ENCODE measurements at regions not wholly inside any gene's neighbourhood (a gene's known extent, or its start where the extent isn't known, plus 50 kb on each side); places are given as distances from the start of the nearest gene placed in this dataset.

DNA sequence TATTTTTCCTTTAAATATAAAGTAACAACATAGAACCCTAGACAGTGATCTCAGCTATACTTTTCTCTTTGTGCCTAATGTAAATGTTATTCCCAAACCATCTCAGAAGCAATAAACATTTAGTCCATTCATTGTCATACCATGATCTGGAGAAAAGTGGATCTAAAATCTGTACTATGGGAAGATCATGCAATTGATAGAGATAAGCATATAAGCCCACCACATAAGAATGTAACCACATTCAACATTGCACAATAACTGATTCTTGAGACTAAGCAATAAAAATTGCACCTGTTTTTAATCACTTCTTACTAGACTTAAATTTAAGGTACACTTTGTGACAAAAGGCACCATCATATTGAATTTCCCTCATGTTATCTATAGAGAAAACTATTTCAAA, 1403.0 kb upstream of the C9orf72 start:
- Histone ChIP-seq H3K4me3 (ENCODE audit: low read depth, low read length) (no peak overlapping the region), H3K36me3 (ENCODE audit: control insufficient read depth in 2 of 2, insufficient read depth in 1 of 2, low read length in 2 of 2) (no peaks in the 10 kb centered on the region), H3K27ac (ENCODE audit: extremely low read depth, low read depth, low read length) (no peak overlapping the region), H3K4me1 (ENCODE audit: control insufficient read depth, insufficient read depth, low read length) (no peaks in the 10 kb centered on the region), H3K9me3 (ENCODE audit: control insufficient read depth, insufficient read depth, low read depth, low read length) (no peaks in the 10 kb centered on the region)
- ChIA-PET CTCF (no interaction called here), POLR2A (no interaction called here)
- TF ChIP-seq ZNF350 (tag by site-specific recombination; IDR thresholded peaks at IDR 0.05), result no peak
- no peak for TF ChIP-seq OSR2 (tag by site-specific recombination; IDR thresholded peaks at IDR 0.05)

DNA sequence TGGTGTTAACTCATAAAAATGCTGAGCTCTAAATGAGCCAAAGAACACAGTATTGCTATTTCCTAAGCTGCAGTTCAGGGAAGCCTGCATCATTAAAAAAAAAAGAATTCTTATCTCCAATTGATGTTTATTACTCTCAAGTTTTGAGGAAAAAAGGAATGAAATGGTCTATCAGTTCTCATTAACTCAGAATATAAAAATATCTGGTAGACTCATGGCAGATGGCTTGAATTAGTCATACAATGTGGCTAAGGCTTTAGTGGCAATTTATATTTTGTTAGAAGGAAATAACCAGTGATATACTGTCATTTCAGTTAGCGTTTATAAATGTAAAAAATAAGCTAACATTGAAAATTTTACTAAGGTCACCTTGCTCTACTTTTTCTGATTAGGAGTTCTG, 1403.4 kb upstream of the C9orf72 start:
- no peak overlapping the region for H3K27ac ChIP-seq (ENCODE audit: extremely low read depth, low read depth, low read length)

DNA sequence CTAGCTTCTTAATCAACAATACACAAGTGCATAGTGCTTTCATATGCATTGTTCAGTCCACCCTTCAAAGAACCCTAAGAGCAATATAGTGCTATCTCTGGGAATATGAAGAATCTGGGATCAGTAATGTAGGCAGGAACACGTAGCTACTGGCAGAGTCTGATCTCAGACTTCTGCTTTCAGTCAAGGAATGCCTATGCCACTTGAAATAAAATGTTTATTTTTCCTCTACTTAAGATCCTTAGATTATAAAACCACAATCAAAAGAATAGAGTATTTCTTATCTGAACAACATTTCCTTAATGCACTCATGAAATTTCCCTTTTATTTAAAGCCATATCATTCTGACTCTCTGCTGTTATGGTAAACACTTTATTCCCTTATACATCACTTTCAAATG, 1407.8 kb upstream of the C9orf72 start:
- no peak for TF ChIP-seq ZBTB48 (tag by site-specific recombination; IDR thresholded peaks at IDR 0.05)
- TF ChIP-seq ZSCAN23 (tag by site-specific recombination; IDR thresholded peaks at IDR 0.05), result no peak
- no peak for TF ChIP-seq ZNF140 (tag by site-specific recombination; IDR thresholded peaks at IDR 0.05)
- TF ChIP-seq KLF1 (tag by site-specific recombination; IDR thresholded peaks at IDR 0.05), result no peak
- TF ChIP-seq SP2 (tag by site-specific recombination; IDR thresholded peaks at IDR 0.05), result no peak
- no peaks in the 10 kb centered on the region for H3K9me3 ChIP-seq (ENCODE audit: control insufficient read depth, insufficient read depth, low read depth, low read length)
- CTCF ChIA-PET, result no interaction called here
- H3K27ac ChIP-seq (ENCODE audit: extremely low read depth, low read depth, low read length), result no peak overlapping the region
- POLR2A ChIA-PET, result no interaction called here
- H3K4me1 ChIP-seq (ENCODE audit: control insufficient read depth, insufficient read depth, low read length), result no peaks in the 10 kb centered on the region
- no peak overlapping the region for H3K4me3 ChIP-seq (ENCODE audit: low read depth, low read length)
- H3K36me3 ChIP-seq (ENCODE audit: control insufficient read depth in 2 of 2, insufficient read depth in 1 of 2, low read length in 2 of 2), result no peaks in the 10 kb centered on the region

More for the DNA sequence above, 1403.4 kb upstream of the C9orf72 start:
- Histone ChIP-seq H3K9me3 (ENCODE audit: control insufficient read depth, insufficient read depth, low read depth, low read length) (no peaks in the 10 kb centered on the region), H3K4me3 (ENCODE audit: low read depth, low read length) (no peak overlapping the region), H3K36me3 (ENCODE audit: control insufficient read depth in 2 of 2, insufficient read depth in 1 of 2, low read length in 2 of 2) (no peaks in the 10 kb centered on the region), H3K4me1 (ENCODE audit: control insufficient read depth, insufficient read depth, low read length) (no peaks in the 10 kb centered on the region)
- ChIA-PET POLR2A (no interaction called here), CTCF (no interaction called here)
- TF ChIP-seq ZNF114 (tag by site-specific recombination; IDR thresholded peaks at IDR 0.05) (no peak), ZNF366 (tag by site-specific recombination; conservative IDR thresholded peaks at IDR 0.05) (no peak), ZNF514 (tag by site-specific recombination; IDR thresholded peaks at IDR 0.05) (no peak), MEIS1 (CRISPR knock-in tag; IDR thresholded peaks at IDR 0.05; ENCODE audit: borderline replicate concordance) (no peak), ZNF423 (tag by site-specific recombination; IDR thresholded peaks at IDR 0.05) (no peak), ZNF10 (tag by site-specific recombination; IDR thresholded peaks at IDR 0.05) (no peak)
- TF ChIP-seq, protein P1, sequence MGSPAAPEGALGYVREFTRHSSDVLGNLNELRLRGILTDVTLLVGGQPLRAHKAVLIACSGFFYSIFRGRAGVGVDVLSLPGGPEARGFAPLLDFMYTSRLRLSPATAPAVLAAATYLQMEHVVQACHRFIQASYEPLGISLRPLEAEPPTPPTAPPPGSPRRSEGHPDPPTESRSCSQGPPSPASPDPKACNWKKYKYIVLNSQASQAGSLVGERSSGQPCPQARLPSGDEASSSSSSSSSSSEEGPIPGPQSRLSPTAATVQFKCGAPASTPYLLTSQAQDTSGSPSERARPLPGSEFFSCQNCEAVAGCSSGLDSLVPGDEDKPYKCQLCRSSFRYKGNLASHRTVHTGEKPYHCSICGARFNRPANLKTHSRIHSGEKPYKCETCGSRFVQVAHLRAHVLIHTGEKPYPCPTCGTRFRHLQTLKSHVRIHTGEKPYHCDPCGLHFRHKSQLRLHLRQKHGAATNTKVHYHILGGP (tag by site-specific recombination; IDR thresholded peaks at IDR 0.05), result no peak

DNA sequence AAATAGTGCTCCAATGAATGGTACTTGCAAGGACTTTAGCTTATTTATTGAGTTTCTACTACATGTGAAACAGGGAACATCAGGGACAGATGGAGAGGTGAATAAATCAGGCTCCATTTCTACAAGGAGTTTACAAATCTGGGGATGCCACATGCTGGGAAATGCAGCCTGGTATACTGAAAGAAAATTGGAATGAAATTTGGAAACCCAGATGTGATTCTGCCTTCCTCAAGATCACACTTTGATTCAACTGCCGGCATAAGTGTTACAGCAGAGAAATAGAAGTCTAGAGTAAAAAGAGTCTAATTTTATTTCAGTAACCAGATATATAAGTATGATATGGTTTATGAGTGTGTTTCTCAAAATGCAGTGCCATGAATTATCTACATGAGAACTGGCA, 1408.4 kb upstream of the C9orf72 start:
- Histone ChIP-seq H3K4me1 (ENCODE audit: control insufficient read depth, insufficient read depth, low read length) (no peaks in the 10 kb centered on the region), H3K36me3 (ENCODE audit: control insufficient read depth in 2 of 2, insufficient read depth in 1 of 2, low read length in 2 of 2) (no peaks in the 10 kb centered on the region), H3K9me3 (ENCODE audit: control insufficient read depth, insufficient read depth, low read depth, low read length) (no peaks in the 10 kb centered on the region), H3K4me3 (ENCODE audit: low read depth, low read length) (no peak overlapping the region), H3K27ac (ENCODE audit: extremely low read depth, low read depth, low read length) (no peak overlapping the region)
- CTCF ChIA-PET, result no interaction called here
- no peak for TF ChIP-seq ZNF670 (tag by site-specific recombination; IDR thresholded peaks at IDR 0.05; ENCODE audit: low read depth)
- TF ChIP-seq ZBTB1 (tag by site-specific recombination; IDR thresholded peaks at IDR 0.05), result no peak
- no peak for TF ChIP-seq ZNF24 (tag by site-specific recombination; IDR thresholded peaks at IDR 0.05)
- POLR2A ChIA-PET, result no interaction called here

DNA sequence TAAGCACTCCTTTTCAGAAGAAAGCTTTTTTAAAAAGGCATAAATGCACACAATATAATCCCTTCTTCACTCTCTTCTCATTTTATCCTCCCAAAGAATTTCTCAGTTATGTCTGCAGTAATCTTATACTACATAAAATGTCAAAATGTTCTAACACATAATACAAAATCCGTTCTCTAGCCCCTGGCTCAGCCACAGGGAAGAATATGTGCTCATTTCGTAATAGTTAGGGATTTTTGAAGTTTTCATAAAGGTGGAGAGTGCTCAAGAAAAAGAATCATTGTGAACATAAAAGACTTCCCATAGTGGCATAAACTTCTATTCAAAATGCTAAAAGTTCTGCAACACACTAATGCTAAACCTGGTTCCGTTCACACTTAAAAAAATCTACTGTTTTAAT, 1410.7 kb upstream of the C9orf72 start:
- ChIA-PET POLR2A (no interaction called here), CTCF (no interaction called here)
- no peak overlapping the region for H3K4me3 ChIP-seq (ENCODE audit: low read depth, low read length)
- TF ChIP-seq SP7 (tag by site-specific recombination; IDR thresholded peaks at IDR 0.05) (no peak), ZNF621 (tag by site-specific recombination; IDR thresholded peaks at IDR 0.05) (no peak), IKZF3 (tag by site-specific recombination; IDR thresholded peaks at IDR 0.05) (no peak)
- TF ChIP-seq, protein P2, sequence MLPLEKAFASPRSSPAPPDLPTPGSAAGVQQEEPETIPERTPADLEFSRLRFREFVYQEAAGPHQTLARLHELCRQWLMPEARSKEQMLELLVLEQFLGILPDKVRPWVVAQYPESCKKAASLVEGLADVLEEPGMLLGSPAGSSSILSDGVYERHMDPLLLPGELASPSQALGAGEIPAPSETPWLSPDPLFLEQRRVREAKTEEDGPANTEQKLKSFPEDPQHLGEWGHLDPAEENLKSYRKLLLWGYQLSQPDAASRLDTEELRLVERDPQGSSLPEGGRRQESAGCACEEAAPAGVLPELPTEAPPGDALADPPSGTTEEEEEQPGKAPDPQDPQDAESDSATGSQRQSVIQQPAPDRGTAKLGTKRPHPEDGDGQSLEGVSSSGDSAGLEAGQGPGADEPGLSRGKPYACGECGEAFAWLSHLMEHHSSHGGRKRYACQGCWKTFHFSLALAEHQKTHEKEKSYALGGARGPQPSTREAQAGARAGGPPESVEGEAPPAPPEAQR (tag by site-specific recombination; IDR thresholded peaks at IDR 0.05), result no peak
- TF ChIP-seq, protein P3, sequence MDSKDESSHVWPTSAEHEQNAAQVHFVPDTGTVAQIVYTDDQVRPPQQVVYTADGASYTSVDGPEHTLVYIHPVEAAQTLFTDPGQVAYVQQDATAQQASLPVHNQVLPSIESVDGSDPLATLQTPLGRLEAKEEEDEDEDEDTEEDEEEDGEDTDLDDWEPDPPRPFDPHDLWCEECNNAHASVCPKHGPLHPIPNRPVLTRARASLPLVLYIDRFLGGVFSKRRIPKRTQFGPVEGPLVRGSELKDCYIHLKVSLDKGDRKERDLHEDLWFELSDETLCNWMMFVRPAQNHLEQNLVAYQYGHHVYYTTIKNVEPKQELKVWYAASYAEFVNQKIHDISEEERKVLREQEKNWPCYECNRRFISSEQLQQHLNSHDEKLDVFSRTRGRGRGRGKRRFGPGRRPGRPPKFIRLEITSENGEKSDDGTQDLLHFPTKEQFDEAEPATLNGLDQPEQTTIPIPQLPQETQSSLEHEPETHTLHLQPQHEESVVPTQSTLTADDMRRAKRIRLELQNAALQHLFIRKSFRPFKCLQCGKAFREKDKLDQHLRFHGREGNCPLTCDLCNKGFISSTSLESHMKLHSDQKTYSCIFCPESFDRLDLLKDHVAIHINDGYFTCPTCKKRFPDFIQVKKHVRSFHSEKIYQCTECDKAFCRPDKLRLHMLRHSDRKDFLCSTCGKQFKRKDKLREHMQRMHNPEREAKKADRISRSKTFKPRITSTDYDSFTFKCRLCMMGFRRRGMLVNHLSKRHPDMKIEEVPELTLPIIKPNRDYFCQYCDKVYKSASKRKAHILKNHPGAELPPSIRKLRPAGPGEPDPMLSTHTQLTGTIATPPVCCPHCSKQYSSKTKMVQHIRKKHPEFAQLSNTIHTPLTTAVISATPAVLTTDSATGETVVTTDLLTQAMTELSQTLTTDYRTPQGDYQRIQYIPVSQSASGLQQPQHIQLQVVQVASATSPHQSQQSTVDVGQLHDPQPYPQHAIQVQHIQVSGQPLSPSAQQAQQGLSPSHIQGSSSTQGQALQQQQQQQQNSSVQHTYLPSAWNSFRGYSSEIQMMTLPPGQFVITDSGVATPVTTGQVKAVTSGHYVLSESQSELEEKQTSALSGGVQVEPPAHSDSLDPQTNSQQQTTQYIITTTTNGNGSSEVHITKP (tag by site-specific recombination; IDR thresholded peaks at IDR 0.05), result no peak

More for the DNA sequence above, 1410.7 kb upstream of the C9orf72 start:
- H3K4me1 ChIP-seq (ENCODE audit: control insufficient read depth, insufficient read depth, low read length), result no peaks in the 10 kb centered on the region
- no peaks in the 10 kb centered on the region for H3K36me3 ChIP-seq (ENCODE audit: control insufficient read depth in 2 of 2, insufficient read depth in 1 of 2, low read length in 2 of 2)
- H3K9me3 ChIP-seq (ENCODE audit: control insufficient read depth, insufficient read depth, low read depth, low read length), result no peaks in the 10 kb centered on the region
- H3K27ac ChIP-seq (ENCODE audit: extremely low read depth, low read depth, low read length), result no peak overlapping the region

Measured in HEK293 (cell line).